ENCODE measurements at regions not wholly inside any gene's neighbourhood (a gene's known extent, or its start where the extent isn't known, plus 50 kb on each side); places are given as distances from the start of the nearest gene placed in this dataset.

GRCh38 chr4:153997516-153997915, 208.6 kb upstream of the SFRP2 start:
- no peak for DNase-seq
- no peak for TF ChIP-seq CTCF (IDR thresholded peaks at IDR 0.05; ENCODE audit: low read depth, low read length)
- H3K9me3 ChIP-seq (ENCODE audit: severe bottlenecking): peaks cover 22% of the 10 kb centered on the region
- H3K27me3 ChIP-seq (ENCODE audit: insufficient read depth, low read depth, severe bottlenecking): no peaks in the 10 kb centered on the region
- no peak overlapping the region for H3K27ac ChIP-seq
- no peaks in the 10 kb centered on the region for H3K36me3 ChIP-seq
- H3K4me3 ChIP-seq (ENCODE audit: low read depth, low read length): no peak overlapping the region

- no peak overlapping the region for H3K27ac ChIP-seq
- H3K4me3 ChIP-seq (ENCODE audit: low read depth, low read length): no peak overlapping the region
- H3K27me3 ChIP-seq (ENCODE audit: insufficient read depth, low read depth, severe bottlenecking): no peaks in the 10 kb centered on the region
- H3K9me3 ChIP-seq (ENCODE audit: severe bottlenecking): peaks cover 11% of the 10 kb centered on the region
- no peaks in the 10 kb centered on the region for H3K36me3 ChIP-seq
- DNase-seq: no peak
- no peak for TF ChIP-seq CTCF (IDR thresholded peaks at IDR 0.05; ENCODE audit: low read depth, low read length)
These were observed 200.6 kb upstream of the SFRP2 start for GRCh38 chr4:153989505-153989904.

GRCh38 chr4:153988492-153989363, 199.8 kb upstream of the SFRP2 start:
- no peaks in the 10 kb centered on the region for H3K36me3 ChIP-seq
- H3K27me3 ChIP-seq (ENCODE audit: insufficient read depth, low read depth, severe bottlenecking): no peaks in the 10 kb centered on the region
- H3K9me3 ChIP-seq (ENCODE audit: severe bottlenecking): peaks cover 11% of the 10 kb centered on the region
- H3K4me3 ChIP-seq (ENCODE audit: low read depth, low read length): no peak overlapping the region
- no peak for DNase-seq
- no peak for TF ChIP-seq CTCF (IDR thresholded peaks at IDR 0.05; ENCODE audit: low read depth, low read length)
- H3K27ac ChIP-seq: no peak overlapping the region

GRCh38 chr4:153987291-153987690, 198.4 kb upstream of the SFRP2 start:
- H3K27ac ChIP-seq: peak overlapping the region; percentile 2; the same call in 1 of the 2 replicates
- H3K4me3 ChIP-seq (ENCODE audit: low read depth, low read length): no peak overlapping the region
- H3K27me3 ChIP-seq (ENCODE audit: insufficient read depth, low read depth, severe bottlenecking): no peaks in the 10 kb centered on the region
- H3K36me3 ChIP-seq: no peaks in the 10 kb centered on the region
- no peak for TF ChIP-seq CTCF (IDR thresholded peaks at IDR 0.05; ENCODE audit: low read depth, low read length)
- peaks cover 13% of the 10 kb centered on the region for H3K9me3 ChIP-seq (ENCODE audit: severe bottlenecking)
- no peak for DNase-seq

GRCh38 chr4:153976954-153977353, 188.1 kb upstream of the SFRP2 start:
- Histone ChIP-seq H3K27ac (no peak overlapping the region), H3K4me3 (ENCODE audit: low read depth, low read length) (no peak overlapping the region), H3K36me3 (no peaks in the 10 kb centered on the region), H3K9me3 (ENCODE audit: severe bottlenecking) (peaks cover 21% of the 10 kb centered on the region), H3K27me3 (ENCODE audit: insufficient read depth, low read depth, severe bottlenecking) (no peaks in the 10 kb centered on the region)
- no peak for TF ChIP-seq CTCF (IDR thresholded peaks at IDR 0.05; ENCODE audit: low read depth, low read length)
- DNase-seq: no peak

Data from WERI-Rb-1 (cell line).